Fibroblast of mammary gland (primary cell): ENCODE measurements at regions not wholly inside any gene's neighbourhood (a gene's known extent, or its start where the extent isn't known, plus 50 kb on each side); places are given as distances from the start of the nearest gene placed in this dataset.
A peak's percentile ranks its signal among the peaks of the same experiment; 100 is the strongest.

ENCODE experiments used
- DNase-seq: peaks from one replicate; pipeline ENCODE4 v3.0.0-alpha.2; 2010; ENCODE audit warnings: low read depth
- H3K4me3 ChIP-seq: 2 replicates; pipeline ENCODE4 v1.5.1; 2011; ENCODE audit warnings: low read depth, mild to moderate bottlenecking, low read length, moderate library complexity; ENCODE audit not compliant: control insufficient read depth
- CTCF ChIP-seq: conservative IDR thresholded peaks from 2 replicates; pipeline ENCODE4 v1.5.1; 2011; ENCODE audit warnings: low read depth, low read length, inconsistent platforms; ENCODE audit not compliant: control insufficient read depth, insufficient read depth

- no peak for TF ChIP-seq CTCF
- DNase-seq, result peak; percentile 41
Measured at GRCh38 chr5:158599157-158599556, 500.6 kb downstream of the EBF1 start.

GRCh38 chr5:158594595-158595242 lies 505.0 kb downstream of the EBF1 start:
- no peak for TF ChIP-seq CTCF
- no peak overlapping the region for H3K4me3 ChIP-seq
- DNase-seq, result no peak

More at GRCh38 chr5:158599157-158599556, 500.6 kb downstream of the EBF1 start:
- H3K4me3 ChIP-seq, result no peak overlapping the region

- no peak for TF ChIP-seq CTCF
- no peak for DNase-seq
- H3K4me3 ChIP-seq, result no peak overlapping the region
Measured at GRCh38 chr5:158593925-158594324, 505.8 kb downstream of the EBF1 start.

GRCh38 chr5:158591301-158591863 lies 508.3 kb downstream of the EBF1 start:
- no peak overlapping the region for H3K4me3 ChIP-seq
- peak; percentile 58 for DNase-seq
- no peak for TF ChIP-seq CTCF

- H3K4me3 ChIP-seq, result no peak overlapping the region
- no peak for DNase-seq
- TF ChIP-seq CTCF, result no peak
Measured at GRCh38 chr5:158590746-158591300, 508.9 kb downstream of the EBF1 start.

DNA sequence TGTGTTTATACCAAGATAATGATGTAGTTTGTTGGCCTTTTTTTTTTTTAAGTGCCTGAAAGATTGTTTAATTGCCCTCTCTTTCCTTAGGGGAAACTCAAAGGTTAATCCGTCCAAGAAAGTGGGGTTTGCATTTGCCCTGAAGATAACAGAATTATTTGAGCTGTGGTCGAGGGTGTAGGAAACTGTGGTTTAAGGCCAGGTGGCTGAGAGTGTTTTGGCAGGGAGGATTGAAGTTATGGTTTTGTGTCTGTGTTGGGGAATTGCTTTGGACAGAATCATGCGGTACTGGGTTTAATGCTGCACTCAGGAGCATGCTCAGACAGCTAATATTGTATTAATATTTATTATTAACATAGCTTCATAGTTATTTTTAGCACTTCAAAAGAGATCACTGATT lies 509.8 kb downstream of the EBF1 start:
- no peak for DNase-seq
- no peak for TF ChIP-seq CTCF
- H3K4me3 ChIP-seq, result no peak overlapping the region
